ENCODE measurements at regions not wholly inside any gene's neighbourhood (a gene's known extent, or its start where the extent isn't known, plus 50 kb on each side); places are given as distances from the start of the nearest gene placed in this dataset.

DNA sequence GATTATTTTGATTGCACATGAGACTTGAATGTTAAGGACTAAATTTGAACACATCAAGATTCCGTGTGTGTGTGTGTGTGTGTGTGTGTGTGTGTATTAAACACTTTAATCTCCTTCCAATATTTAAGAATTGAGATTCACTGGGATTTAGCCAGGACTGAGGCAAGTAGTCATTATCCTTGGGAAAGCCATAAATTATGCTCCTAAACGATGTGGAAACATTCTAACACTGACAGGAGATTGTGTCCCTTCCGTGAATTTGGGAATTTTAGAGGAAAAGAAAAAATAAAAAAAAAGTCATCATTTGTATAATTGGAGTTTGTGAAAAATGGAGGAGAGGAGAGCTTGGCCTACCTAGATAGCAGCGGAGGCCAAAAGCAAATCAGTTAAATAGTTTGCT is 212.9 kb downstream of the DUSP6 start:
- H3K9ac ChIP-seq (ENCODE audit: low read depth in 2 of 2, low read length in 2 of 2) = no peak overlapping the region
- no peak for TF ChIP-seq CTCF (IDR thresholded peaks at IDR 0.05)
- no peak overlapping the region for H3K4me3 ChIP-seq
- H3K27ac ChIP-seq = no peak overlapping the region
- intact Hi-C loops (cut with DNase I) = no loop called here
- H3K27me3 ChIP-seq = no peaks in the 10 kb centered on the region
- H3K36me3 ChIP-seq = no peaks in the 10 kb centered on the region
- H3K4me1 ChIP-seq = no peaks in the 10 kb centered on the region
- H3K9me3 ChIP-seq = no peaks in the 10 kb centered on the region
- DNase-seq = no peak

- Histone ChIP-seq H3K4me3 (no peak overlapping the region), H3K27ac (no peak overlapping the region), H3K9me3 (no peaks in the 10 kb centered on the region), H3K27me3 (no peaks in the 10 kb centered on the region), H3K9ac (ENCODE audit: low read depth in 2 of 2, low read length in 2 of 2) (no peak overlapping the region), H3K4me1 (no peaks in the 10 kb centered on the region), H3K36me3 (no peaks in the 10 kb centered on the region)
- no peak for TF ChIP-seq CTCF (IDR thresholded peaks at IDR 0.05)
- no peak for DNase-seq
- intact Hi-C loops (cut with DNase I) = no loop called here
Measured at GRCh38 chr12:89138048-89138852, 214.1 kb downstream of the DUSP6 start.

GRCh38 chr12:89135976-89136634 is 216.2 kb downstream of the DUSP6 start:
- Histone ChIP-seq H3K4me3 (no peak overlapping the region), H3K9ac (ENCODE audit: low read depth in 2 of 2, low read length in 2 of 2) (no peak overlapping the region), H3K36me3 (no peaks in the 10 kb centered on the region), H3K27ac (no peak overlapping the region), H3K9me3 (no peaks in the 10 kb centered on the region), H3K27me3 (no peaks in the 10 kb centered on the region), H3K4me1 (no peaks in the 10 kb centered on the region)
- intact Hi-C loops (cut with DNase I) = no loop called here
- DNase-seq = no peak
- no peak for TF ChIP-seq CTCF (IDR thresholded peaks at IDR 0.05)

DNA sequence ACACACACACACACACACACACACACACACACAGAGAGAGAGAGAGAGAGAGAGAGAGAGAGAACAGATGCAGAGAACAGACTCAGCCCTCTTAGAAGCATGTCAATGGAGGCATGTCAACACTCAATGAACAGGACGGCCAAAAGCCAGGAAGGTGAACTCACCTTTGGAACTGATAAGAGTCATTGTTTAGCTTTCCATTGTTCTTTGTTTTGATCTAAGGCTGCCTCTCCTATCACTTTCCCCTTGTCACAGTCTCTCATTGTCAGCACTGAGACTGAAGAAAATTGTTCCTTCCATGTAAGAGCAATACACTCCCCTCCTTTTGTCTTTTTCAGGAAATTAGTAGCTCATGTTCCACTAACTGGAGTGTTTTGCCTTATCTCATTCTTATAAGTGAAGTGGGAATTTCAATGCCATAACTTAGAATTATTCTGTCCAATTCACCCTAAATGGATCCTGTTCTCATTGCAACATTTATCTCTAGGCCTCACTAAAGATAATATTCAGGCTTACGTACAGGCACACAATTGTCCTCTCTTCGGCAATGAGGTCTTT is 218.0 kb downstream of the DUSP6 start:
- DNase-seq = no peak
- Histone ChIP-seq H3K36me3 (no peaks in the 10 kb centered on the region), H3K9me3 (no peaks in the 10 kb centered on the region), H3K9ac (ENCODE audit: low read depth in 2 of 2, low read length in 2 of 2) (no peak overlapping the region), H3K27me3 (no peaks in the 10 kb centered on the region), H3K4me1 (no peaks in the 10 kb centered on the region), H3K27ac (no peak overlapping the region), H3K4me3 (no peak overlapping the region)
- intact Hi-C loops (cut with DNase I) = no loop called here
- no peak for TF ChIP-seq CTCF (IDR thresholded peaks at IDR 0.05)

DNA sequence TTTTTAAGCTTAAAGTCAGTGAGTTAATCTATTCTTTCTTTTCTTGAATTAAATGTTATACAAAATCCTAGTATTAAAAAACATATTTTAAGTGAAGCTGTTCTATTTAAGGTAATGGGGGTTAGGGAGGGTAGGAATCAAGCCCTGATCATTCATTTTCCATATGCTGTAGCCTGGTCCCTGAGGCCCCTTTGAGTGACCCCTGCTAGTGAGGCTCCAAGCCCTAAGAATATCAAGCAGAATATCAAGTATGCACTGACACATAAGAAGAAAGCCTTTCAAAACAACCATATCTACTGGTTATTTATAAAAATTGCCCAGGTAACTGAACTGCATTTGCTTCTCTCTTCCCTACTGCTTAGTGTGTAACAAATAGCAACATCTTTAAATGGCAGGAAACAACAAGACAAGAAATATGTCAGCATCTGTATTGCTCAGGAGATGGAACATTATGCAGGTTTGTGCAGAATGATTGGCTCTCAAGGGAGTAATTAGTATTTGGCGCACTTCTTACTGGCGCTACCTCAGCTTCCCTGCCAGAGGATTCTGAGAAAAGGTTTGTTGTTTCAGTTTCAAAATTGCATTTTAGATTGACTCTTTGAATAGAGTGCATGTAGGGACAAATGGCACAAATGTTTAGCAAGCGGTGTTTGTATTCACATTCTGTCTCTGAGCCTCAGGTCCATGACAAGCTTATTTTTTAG is 223.0 kb downstream of the DUSP6 start:
- no peak for TF ChIP-seq CTCF (IDR thresholded peaks at IDR 0.05)
- Histone ChIP-seq H3K36me3 (no peaks in the 10 kb centered on the region), H3K27ac (no peak overlapping the region), H3K9ac (ENCODE audit: low read depth in 2 of 2, low read length in 2 of 2) (no peak overlapping the region), H3K27me3 (no peaks in the 10 kb centered on the region), H3K9me3 (no peaks in the 10 kb centered on the region), H3K4me3 (no peak overlapping the region), H3K4me1 (no peaks in the 10 kb centered on the region)
- DNase-seq = no peak
- intact Hi-C loops (cut with DNase I) = no loop called here

All from colonic mucosa (tissue), 4 donors.